PC-3 (cell line): ENCODE measurements at regions not wholly inside any gene's neighbourhood (a gene's known extent, or its start where the extent isn't known, plus 50 kb on each side); places are given as distances from the start of the nearest gene placed in this dataset.

Source experiments
- EZH2 ChIP-seq: fragments of 300-600 bp; sonication (generic); IDR thresholded peaks from one replicate; pipeline ENCODE4 v1.6.1; 2017; ENCODE audit warnings: antibody characterized with exemption, mild to moderate bottlenecking, low read length; ENCODE audit not compliant: unreplicated experiment
- EZH2phosphoT487 ChIP-seq: fragments of 300-600 bp; sonication (generic); IDR thresholded peaks from 2 replicates; pipeline ENCODE4 v1.6.1; 2018; ENCODE audit warnings: mild to moderate bottlenecking, antibody characterized with exemption, low read length, borderline replicate concordance
- TF ChIP-seq, protein P1 (sequence below): fragments of 300-600 bp; sonication (generic); conservative IDR thresholded peaks from 2 replicates; pipeline ENCODE4 v1.5.1; 2017; ENCODE audit warnings: antibody characterized with exemption, low read depth, mild to moderate bottlenecking, low read length

- TF ChIP-seq, protein P1, sequence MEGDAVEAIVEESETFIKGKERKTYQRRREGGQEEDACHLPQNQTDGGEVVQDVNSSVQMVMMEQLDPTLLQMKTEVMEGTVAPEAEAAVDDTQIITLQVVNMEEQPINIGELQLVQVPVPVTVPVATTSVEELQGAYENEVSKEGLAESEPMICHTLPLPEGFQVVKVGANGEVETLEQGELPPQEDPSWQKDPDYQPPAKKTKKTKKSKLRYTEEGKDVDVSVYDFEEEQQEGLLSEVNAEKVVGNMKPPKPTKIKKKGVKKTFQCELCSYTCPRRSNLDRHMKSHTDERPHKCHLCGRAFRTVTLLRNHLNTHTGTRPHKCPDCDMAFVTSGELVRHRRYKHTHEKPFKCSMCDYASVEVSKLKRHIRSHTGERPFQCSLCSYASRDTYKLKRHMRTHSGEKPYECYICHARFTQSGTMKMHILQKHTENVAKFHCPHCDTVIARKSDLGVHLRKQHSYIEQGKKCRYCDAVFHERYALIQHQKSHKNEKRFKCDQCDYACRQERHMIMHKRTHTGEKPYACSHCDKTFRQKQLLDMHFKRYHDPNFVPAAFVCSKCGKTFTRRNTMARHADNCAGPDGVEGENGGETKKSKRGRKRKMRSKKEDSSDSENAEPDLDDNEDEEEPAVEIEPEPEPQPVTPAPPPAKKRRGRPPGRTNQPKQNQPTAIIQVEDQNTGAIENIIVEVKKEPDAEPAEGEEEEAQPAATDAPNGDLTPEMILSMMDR: no peak
- TF ChIP-seq EZH2phosphoT487: no peak
- TF ChIP-seq EZH2: no peak
These were observed 320.3 kb downstream of the BUD13 start for GRCh38 chr11:116452461-116452860.
